OCI-LY7 (cell line): ENCODE measurements at regions not wholly inside any gene's neighbourhood (a gene's known extent, or its start where the extent isn't known, plus 50 kb on each side); places are given as distances from the start of the nearest gene placed in this dataset.

Experiments used
- CTCF ChIP-seq: fragments of 200-600 bp; sonication (generic); conservative IDR thresholded peaks from 2 replicates; pipeline ENCODE4 v1.5.1; 2014; ENCODE audit warnings: mild to moderate bottlenecking, antibody characterized with exemption, low read length, moderate library complexity, mixed read lengths
- EZH2phosphoT487 ChIP-seq: fragments of 200-600 bp; sonication (generic); IDR thresholded peaks from 2 replicates; pipeline ENCODE4 v1.6.1; 2018; ENCODE audit warnings: low read depth, borderline replicate concordance, mild to moderate bottlenecking, mixed run types, antibody characterized with exemption, low read length, moderate library complexity, mixed read lengths

- TF ChIP-seq CTCF (no peak), EZH2phosphoT487 (no peak)
Measured at GRCh38 chrX:124820738-124821137, 474.4 kb downstream of the SH2D1A start.
